Smooth muscle cell (in vitro differentiated cells): ENCODE measurements at regions not wholly inside any gene's neighbourhood (a gene's known extent, or its start where the extent isn't known, plus 50 kb on each side); places are given as distances from the start of the nearest gene placed in this dataset.

Source experiments
- DNase-seq: peaks from one replicate; lab custom pipeline; 2025; ENCODE audit not compliant: unreplicated experiment; lab: John Stamatoyannopoulos, UW
- H2AFZ ChIP-seq: fragments of 200-600 bp; sonication (generic); 2 replicates; pipeline ENCODE4 v1.6.0; 2016; ENCODE audit warnings: antibody characterized with exemption, low read depth, mild to moderate bottlenecking
- H3F3A ChIP-seq: fragments of 200-600 bp; sonication (generic); 2 replicates; pipeline ENCODE4 v1.6.0; 2017; ENCODE audit warnings: antibody characterized with exemption, low read depth
- H3K27ac ChIP-seq: fragments of 200-600 bp; sonication (generic); 2 replicates; pipeline ENCODE4 v1.5.1; 2016; ENCODE audit warnings: low read depth, mild to moderate bottlenecking
- H3K27me3 ChIP-seq: fragments of 200-600 bp; sonication (generic); 2 replicates; pipeline ENCODE4 v1.6.1; 2016; ENCODE audit warnings: low read depth, mild to moderate bottlenecking
- H3K36me3 ChIP-seq: fragments of 200-600 bp; sonication (generic); 2 replicates; pipeline ENCODE4 v1.5.1; 2016; ENCODE audit warnings: low read depth
- H3K4me1 ChIP-seq: fragments of 200-600 bp; sonication (generic); 2 replicates; pipeline ENCODE4 v1.5.1; 2016; ENCODE audit warnings: low read depth
- H3K4me2 ChIP-seq: fragments of 200-600 bp; sonication (generic); 2 replicates; pipeline ENCODE4 v1.6.0; 2016; ENCODE audit warnings: mild to moderate bottlenecking
- H3K4me3 ChIP-seq: fragments of 200-600 bp; sonication (generic); 2 replicates; pipeline ENCODE4 v1.5.1; 2016; ENCODE audit warnings: mild to moderate bottlenecking
- H3K79me2 ChIP-seq: fragments of 200-600 bp; sonication (generic); 2 replicates; pipeline ENCODE4 v1.6.0; 2016; ENCODE audit warnings: low read depth, mild to moderate bottlenecking
- H3K9ac ChIP-seq: fragments of 200-600 bp; sonication (generic); 2 replicates; pipeline ENCODE4 v1.6.0; 2016; ENCODE audit warnings: low read depth
- H3K9me3 ChIP-seq: fragments of 200-600 bp; sonication (generic); replicated peaks from 2 replicates; pipeline ENCODE4 v1.5.1; 2016; ENCODE audit warnings: low read depth
- H4K20me1 ChIP-seq: fragments of 200-600 bp; sonication (generic); 2 replicates; pipeline ENCODE4 v1.6.0; 2016; ENCODE audit warnings: low read depth
- CTCF ChIP-seq: fragments of 200-600 bp; sonication (generic); IDR thresholded peaks from 2 replicates; pipeline ENCODE4 v1.5.1; 2017; ENCODE audit warnings: borderline replicate concordance, mild to moderate bottlenecking, antibody characterized with exemption; ENCODE audit not compliant: insufficient read depth, poor library complexity, severe bottlenecking
- WGBS: methylation state at CpG from one replicate; pipeline ENCODE4 v1.1.7; 2016; ENCODE audit warnings: low lambda C conversion rate; 5-methylcytosine and 5-hydroxymethylcytosine counted together

GRCh38 chr2:8448824-8449556 lies 232.9 kb upstream of the ID2 start:
- H2AFZ ChIP-seq, result no peak overlapping the region
- H3K27ac ChIP-seq, result no peak overlapping the region
- H3K4me3 ChIP-seq, result no peak overlapping the region
- H3K36me3 ChIP-seq, result no peaks in the 10 kb centered on the region
- 86% methylated on average over 10 of the region's 10 CpGs for WGBS
- no peaks in the 10 kb centered on the region for H3K79me2 ChIP-seq
- no peaks in the 10 kb centered on the region for H3K4me1 ChIP-seq
- no peaks in the 10 kb centered on the region for H3K9me3 ChIP-seq
- H3K9ac ChIP-seq, result no peak overlapping the region
- DNase-seq, result no peak
- H3K4me2 ChIP-seq, result no peak overlapping the region
- H4K20me1 ChIP-seq, result no peaks in the 10 kb centered on the region
- TF ChIP-seq CTCF, result no peak
- H3F3A ChIP-seq, result no peaks in the 10 kb centered on the region
- H3K27me3 ChIP-seq, result no peaks in the 10 kb centered on the region

GRCh38 chr2:8451273-8451672 lies 230.6 kb upstream of the ID2 start:
- Histone ChIP-seq H3K27ac (no peak overlapping the region), H3K9me3 (no peaks in the 10 kb centered on the region), H3K36me3 (no peaks in the 10 kb centered on the region), H3K4me1 (no peaks in the 10 kb centered on the region), H3K79me2 (no peaks in the 10 kb centered on the region), H3K27me3 (no peaks in the 10 kb centered on the region), H2AFZ (no peak overlapping the region), H3K4me2 (no peak overlapping the region), H4K20me1 (no peaks in the 10 kb centered on the region), H3K4me3 (no peak overlapping the region), H3F3A (no peaks in the 10 kb centered on the region), H3K9ac (no peak overlapping the region)
- DNase-seq, result no peak
- no peak for TF ChIP-seq CTCF
- 92% methylated on average over 5 of the region's 5 CpGs for WGBS

- Histone ChIP-seq H3K9me3 (no peaks in the 10 kb centered on the region), H3K9ac (no peak overlapping the region), H3K27me3 (no peaks in the 10 kb centered on the region), H2AFZ (no peak overlapping the region), H3K36me3 (no peaks in the 10 kb centered on the region), H4K20me1 (no peaks in the 10 kb centered on the region), H3K79me2 (no peaks in the 10 kb centered on the region), H3K4me2 (no peak overlapping the region), H3K4me3 (no peak overlapping the region), H3K27ac (no peak overlapping the region), H3K4me1 (no peaks in the 10 kb centered on the region), H3F3A (no peaks in the 10 kb centered on the region)
- DNase-seq, result no peak
- 88% methylated on average over 5 of the region's 5 CpGs for WGBS
- TF ChIP-seq CTCF, result no peak
Measured at GRCh38 chr2:8452296-8452695, 229.6 kb upstream of the ID2 start.
